Large intestine (tissue), 3 donors: ENCODE measurements at regions not wholly inside any gene's neighbourhood (a gene's known extent, or its start where the extent isn't known, plus 50 kb on each side); places are given as distances from the start of the nearest gene placed in this dataset.

ENCODE experiments used
- DNase-seq, 2 donors: peaks; one replicate each; pipeline versions ENCODE4 v3.0.0 to v3.0.0-alpha.2; 2013
- H3K27ac ChIP-seq: one replicate; pipeline ENCODE4 v1.5.1; 2013; ENCODE audit warnings: low read length
- H3K27me3 ChIP-seq: 2 replicates; pipeline ENCODE4 v1.6.1; 2013; ENCODE audit warnings: low read length; ENCODE audit not compliant: control insufficient read depth, insufficient read depth
- H3K36me3 ChIP-seq: 2 replicates; pipeline ENCODE4 v1.6.1; 2013; ENCODE audit warnings: low read length; ENCODE audit not compliant: control insufficient read depth, insufficient read depth
- H3K4me1 ChIP-seq: one replicate; pipeline ENCODE4 v1.6.1; 2013; ENCODE audit warnings: low read length; ENCODE audit not compliant: control insufficient read depth, insufficient read depth
- H3K4me3 ChIP-seq: one replicate; pipeline ENCODE4 v1.5.1; 2013; ENCODE audit warnings: low read length
- H3K9me3 ChIP-seq: one replicate; pipeline ENCODE4 v1.6.1; 2013; ENCODE audit warnings: mild to moderate bottlenecking, low read depth, low read length, moderate library complexity; ENCODE audit not compliant: control insufficient read depth
- WGBS: methylation state at CpG from one replicate; pipeline ENCODE4 v1.1.5; 2013; ENCODE audit warnings: low lambda C conversion rate; ENCODE audit not compliant: insufficient coverage; 5-methylcytosine and 5-hydroxymethylcytosine counted together

- DNase-seq: no peak
- Histone ChIP-seq H3K36me3 (no peaks in the 10 kb centered on the region), H3K4me1 (peaks cover 8% of the 10 kb centered on the region), H3K4me3 (no peak overlapping the region), H3K9me3 (no peaks in the 10 kb centered on the region), H3K27ac (no peak overlapping the region), H3K27me3 (no peaks in the 10 kb centered on the region)
- WGBS: no CpG with 5 or more reads among the region's 8 CpGs
Observed at GRCh38 chr11:119806064-119806915, 77.3 kb upstream of the NECTIN1 start.

- H3K27me3 ChIP-seq: no peaks in the 10 kb centered on the region
- no peak for DNase-seq
- no peaks in the 10 kb centered on the region for H3K36me3 ChIP-seq
- peaks cover 8% of the 10 kb centered on the region for H3K4me1 ChIP-seq
- no peaks in the 10 kb centered on the region for H3K9me3 ChIP-seq
- H3K4me3 ChIP-seq: no peak overlapping the region
- no CpG with 5 or more reads among the region's 8 CpGs for WGBS
- no peak overlapping the region for H3K27ac ChIP-seq
Observed at GRCh38 chr11:119805663-119806062, 76.7 kb upstream of the NECTIN1 start.

- no peaks in the 10 kb centered on the region for H3K27me3 ChIP-seq
- no peak for DNase-seq
- WGBS: no CpG with 5 or more reads among the region's 5 CpGs
Observed at GRCh38 chr11:119804698-119805097, 75.7 kb upstream of the NECTIN1 start.

GRCh38 chr11:119803726-119804294 lies 74.8 kb upstream of the NECTIN1 start:
- H3K4me3 ChIP-seq: no peak overlapping the region
- no peaks in the 10 kb centered on the region for H3K9me3 ChIP-seq
- peaks cover 4% of the 10 kb centered on the region for H3K4me1 ChIP-seq
- no peaks in the 10 kb centered on the region for H3K36me3 ChIP-seq
- no peak for DNase-seq
- no peaks in the 10 kb centered on the region for H3K27me3 ChIP-seq
- WGBS: no CpG with 5 or more reads among the region's 6 CpGs
- no peak overlapping the region for H3K27ac ChIP-seq

More at GRCh38 chr11:119804698-119805097, 75.7 kb upstream of the NECTIN1 start:
- no peak overlapping the region for H3K4me3 ChIP-seq
- H3K9me3 ChIP-seq: no peaks in the 10 kb centered on the region
- H3K27ac ChIP-seq: no peak overlapping the region
- no peaks in the 10 kb centered on the region for H3K36me3 ChIP-seq
- peaks cover 8% of the 10 kb centered on the region for H3K4me1 ChIP-seq

- H3K4me1 ChIP-seq: peaks cover 4% of the 10 kb centered on the region
- no peak for DNase-seq
- H3K4me3 ChIP-seq: no peak overlapping the region
- WGBS: no CpG with 5 or more reads among the region's 6 CpGs
- no peak overlapping the region for H3K27ac ChIP-seq
- no peaks in the 10 kb centered on the region for H3K9me3 ChIP-seq
- no peaks in the 10 kb centered on the region for H3K36me3 ChIP-seq
- no peaks in the 10 kb centered on the region for H3K27me3 ChIP-seq
Observed at GRCh38 chr11:119803139-119803538, 74.1 kb upstream of the NECTIN1 start.

- Histone ChIP-seq H3K27ac (no peak overlapping the region), H3K4me3 (no peak overlapping the region), H3K27me3 (no peaks in the 10 kb centered on the region), H3K36me3 (no peaks in the 10 kb centered on the region), H3K4me1 (peaks cover 4% of the 10 kb centered on the region), H3K9me3 (no peaks in the 10 kb centered on the region)
- DNase-seq: peak in 1 of 2 donors; percentile 19
- WGBS: no CpG with 5 or more reads among the region's 5 CpGs
Observed at GRCh38 chr11:119802670-119803069, 73.7 kb upstream of the NECTIN1 start.

GRCh38 chr11:119800619-119801018 lies 71.6 kb upstream of the NECTIN1 start:
- H3K36me3 ChIP-seq: no peaks in the 10 kb centered on the region
- no peak overlapping the region for H3K4me3 ChIP-seq
- no peak overlapping the region for H3K27ac ChIP-seq
- H3K4me1 ChIP-seq: no peaks in the 10 kb centered on the region
- H3K9me3 ChIP-seq: no peaks in the 10 kb centered on the region
- DNase-seq: no peak
- WGBS: no CpG with 5 or more reads among the region's 5 CpGs
- no peaks in the 10 kb centered on the region for H3K27me3 ChIP-seq

GRCh38 chr11:119800171-119800570 lies 71.2 kb upstream of the NECTIN1 start:
- Histone ChIP-seq H3K4me3 (no peak overlapping the region), H3K27me3 (no peaks in the 10 kb centered on the region), H3K9me3 (no peaks in the 10 kb centered on the region), H3K27ac (no peak overlapping the region), H3K36me3 (no peaks in the 10 kb centered on the region), H3K4me1 (no peaks in the 10 kb centered on the region)
- DNase-seq: peak in 1 of 2 donors; percentile 27
- WGBS: no CpG with 5 or more reads among the region's 2 CpGs

- H3K27ac ChIP-seq: no peak overlapping the region
- H3K27me3 ChIP-seq: no peaks in the 10 kb centered on the region
- no peak overlapping the region for H3K4me3 ChIP-seq
- H3K36me3 ChIP-seq: no peaks in the 10 kb centered on the region
- H3K9me3 ChIP-seq: no peaks in the 10 kb centered on the region
- DNase-seq: no peak
- WGBS: 83% methylated on average over 1 of the region's 3 CpGs
- no peaks in the 10 kb centered on the region for H3K4me1 ChIP-seq
Observed at GRCh38 chr11:119798656-119799055, 69.7 kb upstream of the NECTIN1 start.

GRCh38 chr11:119797736-119798135 lies 68.7 kb upstream of the NECTIN1 start:
- Histone ChIP-seq H3K9me3 (no peaks in the 10 kb centered on the region), H3K4me3 (no peak overlapping the region), H3K27me3 (no peaks in the 10 kb centered on the region), H3K36me3 (no peaks in the 10 kb centered on the region), H3K4me1 (no peaks in the 10 kb centered on the region), H3K27ac (no peak overlapping the region)
- no CpG with 5 or more reads among the region's 4 CpGs for WGBS
- no peak for DNase-seq
